Common myeloid progenitor, CD34-positive (primary cell): ENCODE measurements at regions not wholly inside any gene's neighbourhood (a gene's known extent, or its start where the extent isn't known, plus 50 kb on each side); places are given as distances from the start of the nearest gene placed in this dataset.

Source experiments
- CTCF ChIA-PET: fragments of 350-600 bp; sonication (Branson Sonifier 250); formaldehyde crosslinking; loops from one replicate; lab custom pipeline; 2021; ENCODE audit warnings: antibody characterized with exemption; lab: Charles Lee
- POLR2A ChIA-PET: fragments of 350-600 bp; sonication (Branson Sonifier 250); formaldehyde crosslinking; loops from one replicate; lab custom pipeline; 2021; ENCODE audit warnings: antibody characterized with exemption; lab: Charles Lee
- DNase-seq, 3 donors: peaks; one replicate each; pipeline versions ENCODE4 v3.0.0 to v3.0.0-alpha.2; 2013
- H3K27ac ChIP-seq, 2 experiments: 1 replicate in 1 of 2; 2 replicates in 1 of 2; pipeline ENCODE4 v1.7.0; 2013; ENCODE audit warnings: inconsistent platforms in 2 of 2, low read length in 2 of 2, mild to moderate bottlenecking in 2 of 2, low read depth in 1 of 2, moderate library complexity in 1 of 2; ENCODE audit not compliant: severe bottlenecking in 2 of 2, insufficient read depth in 1 of 2, poor library complexity in 1 of 2
- H3K27me3 ChIP-seq, 5 experiments: replicated peaks in 2 of 5; 1 replicate in 3 of 5; 2 replicates in 2 of 5; pipeline versions ENCODE4 v1.6.1 to v1.7.0; 2013; ENCODE audit warnings: low read length in 4 of 5, mild to moderate bottlenecking in 2 of 5, moderate library complexity in 2 of 5, inconsistent platforms in 1 of 5; ENCODE audit not compliant: insufficient read depth in 5 of 5, control insufficient read depth in 4 of 5
- H3K36me3 ChIP-seq, 4 experiments: 1 replicate in 2 of 4; 2 replicates in 2 of 4; pipeline versions ENCODE4 v1.6.1 to v1.7.0; 2013; ENCODE audit warnings: low read length in 3 of 4, control low read depth in 1 of 4, mild to moderate bottlenecking in 1 of 4; ENCODE audit not compliant: control insufficient read depth in 4 of 4, insufficient read depth in 4 of 4
- H3K4me1 ChIP-seq, 4 experiments: 1 replicate in 3 of 4; 2 replicates in 1 of 4; pipeline versions ENCODE4 v1.6.1 to v1.7.1; 2013; ENCODE audit warnings: low read length in 3 of 4, mild to moderate bottlenecking in 3 of 4, control low read depth in 1 of 4, inconsistent platforms in 1 of 4, moderate library complexity in 1 of 4; ENCODE audit not compliant: control insufficient read depth in 4 of 4, insufficient read depth in 4 of 4; ENCODE audit errors: control extremely low read depth in 1 of 4
- H3K4me3 ChIP-seq, 7 experiments: 1 replicate in 4 of 7; 2 replicates in 3 of 7; pipeline versions ENCODE4 v1.5.1 to v1.7.0; 2013; ENCODE audit warnings: mild to moderate bottlenecking in 7 of 7, low read length in 6 of 7, moderate library complexity in 6 of 7, inconsistent platforms in 2 of 7, low read depth in 2 of 7, control low read depth in 1 of 7; ENCODE audit not compliant: insufficient read depth in 4 of 7, control insufficient read depth in 1 of 7; ENCODE audit errors: extremely low read depth in 1 of 7
- H3K9me3 ChIP-seq, 5 experiments: 1 replicate in 4 of 5; 2 replicates in 1 of 5; pipeline versions ENCODE4 v1.6.1 to v1.7.1; 2013; ENCODE audit warnings: low read length in 4 of 5, mild to moderate bottlenecking in 2 of 5, inconsistent platforms in 1 of 5, low read depth in 1 of 5, moderate library complexity in 1 of 5; ENCODE audit not compliant: control insufficient read depth in 4 of 5, insufficient read depth in 2 of 5; ENCODE audit errors: control extremely low read depth in 1 of 5
- WGBS: methylation state at CpG from one replicate; pipeline ENCODE4 v1.1.5; 2013; ENCODE audit not compliant: insufficient coverage; 5-methylcytosine and 5-hydroxymethylcytosine counted together

- no peaks in the 10 kb centered on the region for H3K9me3 ChIP-seq
- CTCF ChIA-PET, result no interaction called here
- H3K27ac ChIP-seq, result no peak overlapping the region
- no peaks in the 10 kb centered on the region for H3K27me3 ChIP-seq
- WGBS, result no CpG with 5 or more reads among the region's 1 CpG
- no peaks in the 10 kb centered on the region for H3K36me3 ChIP-seq
- H3K4me3 ChIP-seq, result no peak overlapping the region
- POLR2A ChIA-PET, result no interaction called here
- no peak for DNase-seq
- no peaks in the 10 kb centered on the region for H3K4me1 ChIP-seq
Measured at GRCh38 chr5:116900793-116901192, 326.2 kb upstream of the SEMA6A start.

- POLR2A ChIA-PET, result no interaction called here
- 80% methylated on average over 1 of the region's 2 CpGs for WGBS
Measured at GRCh38 chr5:116898917-116899316, 324.3 kb upstream of the SEMA6A start.

GRCh38 chr5:116897291-116897690 is 322.7 kb upstream of the SEMA6A start:
- Histone ChIP-seq H3K4me3 (no peak overlapping the region), H3K27ac (no peak overlapping the region), H3K9me3 (no peaks in the 10 kb centered on the region), H3K36me3 (no peaks in the 10 kb centered on the region), H3K27me3 (no peaks in the 10 kb centered on the region), H3K4me1 (no peaks in the 10 kb centered on the region)
- CTCF ChIA-PET, result no interaction called here
- 100% methylated on average over 2 of the region's 3 CpGs for WGBS
- DNase-seq, result no peak
- POLR2A ChIA-PET, result no interaction called here

More at GRCh38 chr5:116898917-116899316, 324.3 kb upstream of the SEMA6A start:
- Histone ChIP-seq H3K4me3 (no peak overlapping the region), H3K9me3 (no peaks in the 10 kb centered on the region), H3K27ac (no peak overlapping the region), H3K4me1 (no peaks in the 10 kb centered on the region), H3K36me3 (no peaks in the 10 kb centered on the region), H3K27me3 (no peaks in the 10 kb centered on the region)
- CTCF ChIA-PET, result interaction anchor here (0.6 kb wide), 1 partner anchor 833 kb away, joined by 3 read pairs; no protein-coding TSS in a partner anchor
- DNase-seq, result no peak

GRCh38 chr5:116896001-116896400 is 321.4 kb upstream of the SEMA6A start:
- Histone ChIP-seq H3K36me3 (no peaks in the 10 kb centered on the region), H3K27ac (no peak overlapping the region), H3K9me3 (no peaks in the 10 kb centered on the region), H3K4me1 (no peaks in the 10 kb centered on the region), H3K4me3 (no peak overlapping the region), H3K27me3 (no peaks in the 10 kb centered on the region)
- CTCF ChIA-PET, result no interaction called here
- POLR2A ChIA-PET, result no interaction called here
- DNase-seq, result no peak

- CTCF ChIA-PET, result no interaction called here
- H3K4me1 ChIP-seq, result no peaks in the 10 kb centered on the region
- H3K36me3 ChIP-seq, result no peaks in the 10 kb centered on the region
- H3K27me3 ChIP-seq, result no peaks in the 10 kb centered on the region
- no peak overlapping the region for H3K27ac ChIP-seq
- no peaks in the 10 kb centered on the region for H3K9me3 ChIP-seq
- POLR2A ChIA-PET, result no interaction called here
- H3K4me3 ChIP-seq, result no peak overlapping the region
- no peak for DNase-seq
Measured at GRCh38 chr5:116892993-116893392, 318.4 kb upstream of the SEMA6A start.

GRCh38 chr5:116887104-116887503 is 312.5 kb upstream of the SEMA6A start:
- DNase-seq, result no peak
- Histone ChIP-seq H3K4me3 (no peak overlapping the region), H3K27ac (no peak overlapping the region), H3K36me3 (no peaks in the 10 kb centered on the region), H3K27me3 (no peaks in the 10 kb centered on the region), H3K9me3 (no peaks in the 10 kb centered on the region), H3K4me1 (no peaks in the 10 kb centered on the region)
- CTCF ChIA-PET, result no interaction called here
- WGBS, result 80% methylated on average over 1 of the region's 1 CpG
- POLR2A ChIA-PET, result no interaction called here

GRCh38 chr5:116885825-116886224 is 311.2 kb upstream of the SEMA6A start:
- H3K4me3 ChIP-seq, result no peak overlapping the region
- H3K9me3 ChIP-seq, result no peaks in the 10 kb centered on the region
- CTCF ChIA-PET, result no interaction called here
- H3K36me3 ChIP-seq, result no peaks in the 10 kb centered on the region
- H3K4me1 ChIP-seq, result no peaks in the 10 kb centered on the region
- DNase-seq, result no peak
- POLR2A ChIA-PET, result no interaction called here
- no peaks in the 10 kb centered on the region for H3K27me3 ChIP-seq
- no peak overlapping the region for H3K27ac ChIP-seq
